Activated CD8-positive, alpha-beta memory T cell treated with anti-CD3 and anti-CD28 coated beads, Interleukin-2, amount 50 U/mL, for 48 hours (primary cell): ENCODE measurements at regions not wholly inside any gene's neighbourhood (a gene's known extent, or its start where the extent isn't known, plus 50 kb on each side); places are given as distances from the start of the nearest gene placed in this dataset.

Experiments
- DNase-seq: peaks from one replicate; pipeline ENCODE4 v3.0.0-alpha.2; 2020

DNA sequence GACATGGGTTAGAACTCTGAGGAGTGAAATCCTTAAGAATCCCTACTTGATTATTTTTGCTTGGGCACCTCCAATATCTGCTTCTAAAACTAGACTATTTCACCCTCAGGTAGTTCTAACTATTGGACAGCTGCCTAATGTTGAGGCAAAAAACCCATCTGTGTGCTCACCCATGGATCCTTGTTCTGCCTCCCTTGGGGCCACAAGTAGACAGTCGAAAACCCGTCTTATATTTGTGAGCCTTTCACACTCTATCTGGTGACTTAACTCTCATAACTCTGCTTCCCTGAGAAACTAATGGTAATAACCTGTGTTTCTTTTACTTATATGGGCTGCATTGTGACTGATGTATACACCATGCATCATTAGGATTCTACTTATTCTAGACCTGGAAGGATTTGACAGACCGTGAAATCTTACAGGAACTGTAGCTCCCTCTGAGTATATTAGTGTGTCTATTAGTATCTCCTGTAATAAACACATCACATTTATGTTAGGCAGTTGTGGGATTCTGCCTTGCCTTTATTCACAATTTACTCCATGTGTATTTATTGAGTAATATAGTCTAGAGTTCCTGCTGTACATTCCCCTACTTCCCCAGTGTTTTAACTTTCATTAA lies 94.6 kb upstream of the SGCD start:
- no peak for DNase-seq

- DNase-seq = no peak
Measured at GRCh38 chr5:156237361-156237760, 89.6 kb upstream of the SGCD start.

DNA sequence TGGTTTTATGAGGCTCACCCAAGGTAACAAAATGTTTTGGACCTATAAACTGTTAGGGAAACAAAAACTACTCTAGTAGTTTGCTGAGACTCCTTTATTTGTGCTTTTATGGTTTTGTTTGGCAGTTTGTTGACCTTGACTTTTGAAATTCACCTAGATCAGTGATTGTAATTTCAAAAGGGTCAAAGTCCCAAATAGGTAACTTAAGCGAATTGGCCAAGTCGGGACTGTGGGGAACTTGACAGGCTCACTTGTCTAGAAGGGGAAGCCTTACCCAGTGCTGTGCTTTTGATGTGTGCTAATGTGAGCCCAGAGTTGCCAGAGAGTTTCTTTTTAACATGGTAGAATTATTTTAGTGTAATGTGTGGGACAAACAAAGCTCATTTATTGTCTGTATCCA lies 87.2 kb upstream of the SGCD start:
- DNase-seq = no peak

DNA sequence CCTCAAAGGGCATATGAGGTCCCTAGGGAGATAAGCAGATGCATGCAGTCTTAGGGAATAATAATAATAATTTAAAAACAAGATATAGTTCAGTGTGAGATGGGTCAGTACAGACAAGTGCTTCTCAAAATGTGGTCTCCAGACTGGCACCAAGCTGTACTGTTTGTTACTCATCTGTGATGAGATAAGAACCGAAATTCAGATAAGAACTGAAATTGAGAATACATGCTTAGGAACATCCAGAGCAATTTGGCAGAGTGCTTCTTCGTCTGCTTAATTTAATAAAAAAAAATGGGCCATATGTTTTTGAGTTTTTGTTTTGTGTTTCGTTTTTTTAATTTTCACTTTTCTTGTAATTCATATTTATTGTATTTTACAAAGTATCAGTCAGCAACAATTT lies 86.5 kb upstream of the SGCD start:
- DNase-seq = no peak

GRCh38 chr5:156241266-156241665 lies 85.7 kb upstream of the SGCD start:
- no peak for DNase-seq

DNA sequence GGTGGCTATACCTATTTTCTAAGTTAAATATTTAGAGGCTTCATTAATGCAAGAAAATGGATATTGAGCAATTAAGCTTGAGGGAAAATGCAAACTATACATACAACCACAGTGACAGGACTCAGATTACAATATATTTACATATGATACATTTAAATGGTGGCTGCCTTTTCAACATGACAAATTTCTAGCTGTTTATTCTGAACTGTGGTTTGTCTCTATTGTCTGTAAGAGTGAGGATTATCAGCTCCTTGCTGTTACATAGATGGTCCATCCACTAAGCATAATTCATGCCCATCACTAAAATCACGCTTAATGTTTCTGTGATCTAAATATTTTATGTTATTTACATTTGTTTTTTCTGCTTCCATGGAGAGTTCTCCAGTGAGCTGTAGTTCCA lies 81.1 kb upstream of the SGCD start:
- DNase-seq = no peak

DNA sequence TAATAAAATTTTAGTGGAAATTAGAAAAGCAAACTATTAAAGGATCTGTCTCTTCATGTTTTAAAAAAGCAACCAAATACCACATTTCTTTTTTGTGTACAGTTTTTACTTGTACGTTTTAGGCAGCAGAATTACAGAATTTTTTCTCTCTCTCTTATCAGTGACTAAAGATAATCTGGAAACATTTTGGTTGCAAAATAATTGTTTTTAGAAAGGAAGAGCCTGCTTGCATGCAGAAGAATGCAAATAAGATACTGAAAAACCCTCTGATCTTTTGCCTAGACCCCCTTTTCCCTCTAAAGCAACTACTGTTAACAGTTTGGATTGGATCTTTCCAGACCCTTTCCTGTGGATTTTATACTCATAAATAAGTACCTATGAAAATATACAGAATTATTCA lies 75.9 kb upstream of the SGCD start:
- DNase-seq = no peak

DNA sequence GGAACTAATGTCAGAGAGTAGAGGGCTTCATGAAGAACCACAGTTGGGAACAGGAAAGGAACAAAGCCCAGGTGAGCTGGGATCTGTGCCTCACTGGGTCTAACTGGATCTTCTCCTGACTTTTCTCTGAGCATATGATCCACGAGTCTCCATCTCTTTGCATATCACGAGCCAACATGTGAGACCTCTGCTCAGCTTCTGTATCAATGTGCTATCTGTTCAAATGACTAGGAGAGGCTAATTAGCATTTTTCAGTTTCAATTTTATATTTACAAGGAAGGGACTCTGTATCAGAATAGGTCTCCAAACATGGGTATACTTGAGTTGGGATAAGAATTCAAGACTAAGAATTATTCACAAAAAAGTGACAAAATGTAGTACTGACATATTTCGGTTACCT lies 73.8 kb upstream of the SGCD start:
- DNase-seq = no peak

DNA sequence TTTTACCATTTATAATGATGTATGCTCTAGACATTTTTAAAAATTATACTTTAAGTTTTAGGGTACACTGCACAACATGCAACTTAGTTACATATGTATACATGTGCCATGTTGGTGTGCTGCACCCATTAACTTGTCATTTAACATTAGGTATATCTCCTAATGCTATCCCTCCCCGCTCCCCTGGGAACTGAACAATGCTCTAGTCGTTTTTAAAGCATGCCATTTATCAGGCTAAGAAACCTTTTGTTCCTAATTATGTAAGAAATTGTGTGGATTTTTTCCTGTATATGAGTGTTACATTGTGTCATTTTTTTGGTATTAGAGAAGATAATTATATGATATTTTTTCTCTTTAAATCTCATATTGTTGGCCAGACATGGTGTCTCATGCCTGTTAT lies 72.8 kb upstream of the SGCD start:
- no peak for DNase-seq

DNA sequence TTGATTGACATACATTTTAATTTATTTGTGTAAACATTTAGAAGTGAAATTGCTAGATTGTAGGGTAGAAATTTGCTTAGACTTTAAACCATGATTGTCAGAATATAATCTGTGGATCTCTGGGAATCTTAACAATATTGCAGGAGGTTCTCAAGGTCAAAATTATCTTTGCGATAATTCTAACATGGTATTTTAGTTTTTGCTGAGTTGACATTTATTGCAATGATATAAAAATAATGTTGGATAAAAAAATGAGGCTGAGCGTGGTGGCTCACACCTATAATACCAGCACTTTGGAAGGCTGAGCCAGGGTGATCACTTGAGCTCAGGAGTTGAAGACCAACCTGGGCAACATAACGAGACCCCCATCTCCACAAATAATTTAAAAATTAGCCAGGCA lies 70.3 kb upstream of the SGCD start:
- DNase-seq = no peak

- no peak for DNase-seq
Measured at GRCh38 chr5:156258934-156259333, 68.0 kb upstream of the SGCD start.

DNA sequence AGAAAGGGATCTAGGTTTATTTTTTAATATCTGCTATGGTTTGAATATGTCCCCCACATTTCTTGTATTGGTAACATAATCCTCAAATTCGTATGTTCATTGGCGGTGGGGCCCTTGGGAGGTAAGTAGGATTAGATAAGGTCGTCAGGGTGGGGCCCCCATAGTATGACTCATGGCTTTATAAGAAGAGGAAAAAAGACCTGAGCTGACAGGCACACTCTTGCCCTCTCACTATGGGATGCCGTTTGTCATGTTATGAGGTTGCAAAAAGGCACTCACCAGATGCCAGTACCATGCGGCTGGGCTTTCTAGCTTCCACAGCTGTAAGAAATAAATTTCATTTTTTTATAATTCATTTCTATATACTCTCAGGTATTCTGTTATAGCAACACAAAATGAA lies 67.3 kb upstream of the SGCD start:
- no peak for DNase-seq

GRCh38 chr5:156261275-156261939 lies 65.6 kb upstream of the SGCD start:
- DNase-seq = no peak

DNA sequence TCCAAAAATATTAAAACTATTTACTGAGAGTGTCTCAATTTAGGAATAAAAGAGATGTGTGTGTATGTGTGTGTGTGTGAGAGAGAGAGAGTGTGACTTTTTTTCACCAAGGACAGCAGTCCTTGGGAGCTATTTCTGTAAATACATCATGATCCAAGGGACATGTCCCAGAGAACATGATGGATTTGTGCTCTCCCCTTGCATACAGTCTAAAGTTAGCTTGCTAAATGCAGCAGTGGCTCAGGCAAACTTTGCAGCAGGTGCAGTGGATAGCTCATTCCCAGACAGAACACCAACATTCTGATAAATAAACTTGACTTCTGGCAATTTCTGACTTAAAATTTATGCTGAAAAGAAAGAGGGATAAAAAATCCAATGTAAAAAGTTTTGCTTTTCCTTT lies 55.4 kb upstream of the SGCD start:
- DNase-seq = no peak

DNA sequence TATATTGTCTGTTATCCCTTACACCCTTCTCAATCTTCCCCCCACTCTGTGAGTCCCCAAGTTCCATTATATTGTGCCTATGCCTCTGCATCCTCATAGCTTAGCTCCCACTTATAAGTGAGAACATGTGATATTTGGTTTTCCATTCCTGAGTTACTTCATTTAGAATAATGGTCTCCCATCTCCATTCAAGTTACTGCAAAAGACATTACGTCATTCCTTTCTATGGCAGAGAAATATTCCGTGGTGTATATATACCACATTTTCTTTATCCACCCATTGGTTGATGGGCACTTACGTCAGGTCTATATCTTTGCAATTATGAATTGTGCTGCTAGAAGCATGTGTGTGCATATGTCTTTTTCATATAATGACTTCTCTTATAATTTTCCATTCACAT lies 54.8 kb upstream of the SGCD start:
- DNase-seq = no peak

- DNase-seq = no peak
Measured at GRCh38 chr5:156273325-156273724, 53.6 kb upstream of the SGCD start.

DNA sequence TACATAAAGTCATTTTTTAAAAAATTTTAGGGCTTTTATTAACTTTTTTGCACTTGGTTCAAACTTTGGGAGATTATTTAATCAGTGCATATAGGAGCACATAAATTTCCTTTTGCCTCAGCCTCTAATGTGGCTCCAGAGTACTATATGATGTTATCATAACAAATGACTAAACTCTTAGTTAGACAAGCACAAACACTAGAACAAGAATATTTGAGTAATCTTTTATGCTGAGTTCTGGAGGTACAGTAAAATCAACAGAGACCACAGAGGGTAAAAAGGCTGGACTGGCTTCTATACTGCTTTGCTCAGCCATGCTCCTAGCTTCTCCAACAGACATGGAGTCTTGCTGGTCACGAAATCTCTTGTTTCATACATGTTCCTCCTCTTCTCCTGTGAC lies 52.5 kb upstream of the SGCD start:
- DNase-seq = no peak
